Panc1 (cell line): ENCODE measurements at regions not wholly inside any gene's neighbourhood (a gene's known extent, or its start where the extent isn't known, plus 50 kb on each side); places are given as distances from the start of the nearest gene placed in this dataset.

ENCODE experiments used
- CTCF ChIP-seq: fragments of 450-650 bp; IDR thresholded peaks from 2 replicates; pipeline ENCODE4 v1.5.1; 2017; ENCODE audit warnings: mild to moderate bottlenecking
- POLR2AphosphoS5 ChIP-seq: IDR thresholded peaks from 2 replicates; pipeline ENCODE4 v1.6.1; 2012; ENCODE audit warnings: mild to moderate bottlenecking, low read depth, low read length, moderate library complexity
- REST ChIP-seq, 2 experiments: IDR thresholded peaks; 2 replicates each; pipeline ENCODE4 v1.6.1; 2011 to 2012; ENCODE audit warnings: low read depth in 2 of 2, control low read depth in 1 of 2, low read length in 1 of 2, mild to moderate bottlenecking in 1 of 2, moderate library complexity in 1 of 2; ENCODE audit not compliant: insufficient read depth in 1 of 2
- SIN3A ChIP-seq: IDR thresholded peaks from 2 replicates; pipeline ENCODE4 v1.6.1; 2012; ENCODE audit warnings: low read depth, mild to moderate bottlenecking, low read length, moderate library complexity, borderline replicate concordance; ENCODE audit not compliant: insufficient read depth

GRCh38 chr7:108813251-108814014 is 243.8 kb downstream of the DNAJB9 start:
- no peak for TF ChIP-seq SIN3A
- no peak for TF ChIP-seq CTCF
- no peak for TF ChIP-seq POLR2AphosphoS5
- TF ChIP-seq REST (IDR thresholded peaks at IDR 0.05; ENCODE audit: insufficient read depth in 1 of 2, low read depth in 2 of 2, low read length in 1 of 2): no peak
